HL-60 (cell line): ENCODE measurements at regions not wholly inside any gene's neighbourhood (a gene's known extent, or its start where the extent isn't known, plus 50 kb on each side); places are given as distances from the start of the nearest gene placed in this dataset.

Experiments used
- DNase-seq, 2 experiments: peaks; one replicate each; pipeline ENCODE4 v3.0.0-alpha.2; 2010 to 2020; ENCODE audit warnings: low read depth in 1 of 2, low spot score in 1 of 2
- H3K27ac ChIP-seq: fragments of 250-450 bp; sonication (Bioruptor Pico); replicated peaks from 2 replicates; pipeline ENCODE4 v1.5.1; 2020; ENCODE audit warnings: mild to moderate bottlenecking, moderate library complexity
- H3K27me3 ChIP-seq: fragments of 250-450 bp; sonication (Bioruptor Pico); 2 replicates; pipeline ENCODE4 v1.5.1; 2021; ENCODE audit warnings: mild to moderate bottlenecking, moderate library complexity; ENCODE audit not compliant: insufficient read depth, poor library complexity, severe bottlenecking
- H3K4me3 ChIP-seq: replicated peaks from 2 replicates; pipeline ENCODE4 v1.5.1; 2011; ENCODE audit warnings: mild to moderate bottlenecking, control low read depth, low read length; ENCODE audit not compliant: insufficient read depth
- GABPA ChIP-seq: IDR thresholded peaks from 2 replicates; pipeline ENCODE4 v1.6.1; 2012; ENCODE audit warnings: low read depth
- POLR2AphosphoS5 ChIP-seq: IDR thresholded peaks from 2 replicates; pipeline ENCODE4 v1.6.1; 2012; ENCODE audit warnings: low read depth
- SPI1 ChIP-seq: IDR thresholded peaks from 2 replicates; pipeline ENCODE4 v1.6.1; 2012; ENCODE audit warnings: low read depth, mild to moderate bottlenecking, borderline replicate concordance
- TF ChIP-seq, protein P1 (sequence below): IDR thresholded peaks from 2 replicates; pipeline ENCODE4 v1.6.1; 2012; ENCODE audit warnings: low read depth; ENCODE audit not compliant: insufficient replicate concordance
- TF ChIP-seq, protein P2 (sequence below): IDR thresholded peaks from one replicate; pipeline ENCODE4 v1.5.1; 2011; ENCODE audit warnings: low read length, control low read depth, inconsistent platforms; ENCODE audit not compliant: insufficient read depth

DNA sequence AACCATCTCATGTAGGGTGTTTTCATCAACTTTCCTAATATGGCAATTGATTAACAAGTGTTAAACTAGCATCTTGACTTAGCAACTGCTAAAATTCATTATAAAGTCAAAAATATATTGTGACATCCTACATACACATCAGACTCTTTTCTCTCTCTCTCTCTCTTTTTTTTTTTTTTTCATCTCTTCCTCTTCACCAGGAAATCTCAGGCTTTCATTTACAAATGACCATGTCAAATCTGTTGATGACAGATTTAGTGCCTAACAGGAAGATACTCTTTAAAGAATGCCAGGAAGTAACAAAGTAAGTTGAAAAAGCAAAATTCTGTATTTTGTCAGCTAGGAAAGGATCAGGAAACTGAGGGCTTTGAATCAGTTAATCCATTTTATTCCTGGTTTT is 365.5 kb downstream of the PCDH7 start:
- Histone ChIP-seq H3K27ac (no peak overlapping the region), H3K4me3 (no peak overlapping the region), H3K27me3 (no peaks in the 10 kb centered on the region)
- no peak for TF ChIP-seq SPI1
- no peak for TF ChIP-seq POLR2AphosphoS5
- TF ChIP-seq, protein P1, sequence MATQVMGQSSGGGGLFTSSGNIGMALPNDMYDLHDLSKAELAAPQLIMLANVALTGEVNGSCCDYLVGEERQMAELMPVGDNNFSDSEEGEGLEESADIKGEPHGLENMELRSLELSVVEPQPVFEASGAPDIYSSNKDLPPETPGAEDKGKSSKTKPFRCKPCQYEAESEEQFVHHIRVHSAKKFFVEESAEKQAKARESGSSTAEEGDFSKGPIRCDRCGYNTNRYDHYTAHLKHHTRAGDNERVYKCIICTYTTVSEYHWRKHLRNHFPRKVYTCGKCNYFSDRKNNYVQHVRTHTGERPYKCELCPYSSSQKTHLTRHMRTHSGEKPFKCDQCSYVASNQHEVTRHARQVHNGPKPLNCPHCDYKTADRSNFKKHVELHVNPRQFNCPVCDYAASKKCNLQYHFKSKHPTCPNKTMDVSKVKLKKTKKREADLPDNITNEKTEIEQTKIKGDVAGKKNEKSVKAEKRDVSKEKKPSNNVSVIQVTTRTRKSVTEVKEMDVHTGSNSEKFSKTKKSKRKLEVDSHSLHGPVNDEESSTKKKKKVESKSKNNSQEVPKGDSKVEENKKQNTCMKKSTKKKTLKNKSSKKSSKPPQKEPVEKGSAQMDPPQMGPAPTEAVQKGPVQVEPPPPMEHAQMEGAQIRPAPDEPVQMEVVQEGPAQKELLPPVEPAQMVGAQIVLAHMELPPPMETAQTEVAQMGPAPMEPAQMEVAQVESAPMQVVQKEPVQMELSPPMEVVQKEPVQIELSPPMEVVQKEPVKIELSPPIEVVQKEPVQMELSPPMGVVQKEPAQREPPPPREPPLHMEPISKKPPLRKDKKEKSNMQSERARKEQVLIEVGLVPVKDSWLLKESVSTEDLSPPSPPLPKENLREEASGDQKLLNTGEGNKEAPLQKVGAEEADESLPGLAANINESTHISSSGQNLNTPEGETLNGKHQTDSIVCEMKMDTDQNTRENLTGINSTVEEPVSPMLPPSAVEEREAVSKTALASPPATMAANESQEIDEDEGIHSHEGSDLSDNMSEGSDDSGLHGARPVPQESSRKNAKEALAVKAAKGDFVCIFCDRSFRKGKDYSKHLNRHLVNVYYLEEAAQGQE: no peak
- TF ChIP-seq GABPA: no peak
- TF ChIP-seq, protein P2, sequence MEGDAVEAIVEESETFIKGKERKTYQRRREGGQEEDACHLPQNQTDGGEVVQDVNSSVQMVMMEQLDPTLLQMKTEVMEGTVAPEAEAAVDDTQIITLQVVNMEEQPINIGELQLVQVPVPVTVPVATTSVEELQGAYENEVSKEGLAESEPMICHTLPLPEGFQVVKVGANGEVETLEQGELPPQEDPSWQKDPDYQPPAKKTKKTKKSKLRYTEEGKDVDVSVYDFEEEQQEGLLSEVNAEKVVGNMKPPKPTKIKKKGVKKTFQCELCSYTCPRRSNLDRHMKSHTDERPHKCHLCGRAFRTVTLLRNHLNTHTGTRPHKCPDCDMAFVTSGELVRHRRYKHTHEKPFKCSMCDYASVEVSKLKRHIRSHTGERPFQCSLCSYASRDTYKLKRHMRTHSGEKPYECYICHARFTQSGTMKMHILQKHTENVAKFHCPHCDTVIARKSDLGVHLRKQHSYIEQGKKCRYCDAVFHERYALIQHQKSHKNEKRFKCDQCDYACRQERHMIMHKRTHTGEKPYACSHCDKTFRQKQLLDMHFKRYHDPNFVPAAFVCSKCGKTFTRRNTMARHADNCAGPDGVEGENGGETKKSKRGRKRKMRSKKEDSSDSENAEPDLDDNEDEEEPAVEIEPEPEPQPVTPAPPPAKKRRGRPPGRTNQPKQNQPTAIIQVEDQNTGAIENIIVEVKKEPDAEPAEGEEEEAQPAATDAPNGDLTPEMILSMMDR: no peak
- DNase-seq: no peak

DNA sequence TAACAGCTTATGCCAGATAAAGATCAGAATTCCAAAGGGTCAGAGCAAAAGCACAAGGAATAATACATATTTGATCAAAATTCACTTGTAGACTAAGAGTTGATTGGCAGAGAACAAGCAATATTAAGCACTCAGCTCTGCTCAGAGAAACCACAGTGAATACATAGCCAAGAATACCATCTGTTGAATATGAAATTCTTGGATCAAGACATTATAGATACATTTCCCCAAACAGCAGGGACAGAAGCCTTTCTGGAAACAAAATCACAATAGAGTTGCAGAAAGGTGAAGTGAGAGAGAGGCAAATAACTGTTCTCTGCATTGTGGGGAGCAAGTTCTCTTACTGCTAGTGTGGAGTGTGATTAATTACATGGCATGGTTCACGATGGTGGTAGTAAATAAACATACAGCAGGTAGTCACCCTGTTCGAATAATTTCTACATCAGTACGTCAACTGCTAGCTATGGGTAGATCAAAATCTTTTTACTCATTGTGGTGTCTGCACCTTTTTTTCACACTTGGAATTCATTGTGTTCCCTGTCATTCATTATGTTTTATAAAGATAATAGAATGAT is 366.7 kb downstream of the PCDH7 start:
- TF ChIP-seq POLR2AphosphoS5 (no peak), SPI1 (no peak)
- Histone ChIP-seq H3K4me3 (no peak overlapping the region), H3K27me3 (no peaks in the 10 kb centered on the region), H3K27ac (no peak overlapping the region)
- DNase-seq: no peak

DNA sequence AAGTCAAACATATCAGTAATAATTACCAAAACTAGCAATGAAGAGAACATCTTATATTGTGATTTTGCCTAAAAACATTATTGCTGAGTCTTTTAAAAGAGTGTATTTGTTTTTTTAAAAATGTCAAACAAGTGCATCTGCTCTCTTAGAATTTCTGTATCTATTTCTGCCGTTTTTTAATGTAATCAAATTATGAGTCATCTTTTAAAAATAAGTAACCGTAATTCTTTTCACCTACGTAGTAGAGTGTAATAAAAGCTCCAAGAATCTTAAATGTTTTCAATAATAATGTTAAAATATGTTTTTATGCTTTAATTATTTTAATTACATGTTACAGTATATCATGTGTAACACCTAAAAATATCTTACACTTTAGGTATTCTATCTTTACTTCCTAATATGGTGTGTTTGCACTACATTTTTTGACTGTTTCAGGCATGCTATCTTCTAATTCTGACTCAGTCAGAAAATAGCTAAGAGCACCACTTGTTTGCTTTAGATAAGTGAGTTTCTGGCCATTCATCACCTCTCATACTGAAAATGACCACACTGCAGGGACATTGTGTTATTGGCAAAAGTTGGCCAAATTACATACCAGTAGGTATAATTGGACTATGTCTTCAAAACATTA is 368.5 kb downstream of the PCDH7 start:
- no peak overlapping the region for H3K27ac ChIP-seq
- H3K27me3 ChIP-seq: no peaks in the 10 kb centered on the region
- DNase-seq: no peak
- TF ChIP-seq POLR2AphosphoS5 (no peak), SPI1 (no peak), GABPA (no peak)
- TF ChIP-seq, protein P2: no peak
- TF ChIP-seq, protein P1: no peak
- no peak overlapping the region for H3K4me3 ChIP-seq

DNA sequence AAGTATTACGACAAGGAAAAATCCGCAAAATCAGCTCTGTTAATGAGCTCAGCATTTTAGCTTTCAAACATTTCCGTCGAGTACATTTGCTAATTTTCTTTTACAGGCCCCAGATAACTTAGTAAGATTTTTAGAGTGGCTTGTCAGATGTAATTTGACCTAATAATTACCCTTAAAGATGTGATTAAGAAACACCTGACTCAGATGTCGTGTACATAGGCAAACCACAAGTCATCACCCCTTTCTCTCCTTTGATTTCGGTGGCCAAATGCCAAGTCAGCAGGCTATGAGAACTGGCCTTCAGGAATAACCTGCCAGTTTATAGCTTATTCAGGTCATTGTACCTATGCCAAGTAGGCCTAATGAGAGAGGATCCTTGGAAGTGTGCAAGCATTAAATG is 369.6 kb downstream of the PCDH7 start:
- H3K27me3 ChIP-seq: no peaks in the 10 kb centered on the region
- H3K27ac ChIP-seq: no peak overlapping the region
- H3K4me3 ChIP-seq: no peak overlapping the region
- TF ChIP-seq POLR2AphosphoS5 (no peak), GABPA (no peak), SPI1 (no peak)
- TF ChIP-seq, protein P1: no peak
- TF ChIP-seq, protein P2: no peak
- no peak for DNase-seq
